Adrenal gland (tissue), 9 donors: ENCODE measurements at regions not wholly inside any gene's neighbourhood (a gene's known extent, or its start where the extent isn't known, plus 50 kb on each side); places are given as distances from the start of the nearest gene placed in this dataset.

Source experiments
- DNase-seq, 7 donors: peaks; one replicate each; pipeline ENCODE4 v3.0.0-alpha.2; 2019 to 2020
- H3K27ac ChIP-seq, 5 donors: fragments of 200-600 bp; sonication (generic) in 4 of 5; 1 replicate in 3 of 5; 2 replicates in 2 of 5; pipeline versions ENCODE4 v1.5.1 to v1.8.0; 2016 to 2020; ENCODE audit warnings: mild to moderate bottlenecking in 1 of 5
- H3K27me3 ChIP-seq: fragments of 200-600 bp; 2 replicates; pipeline ENCODE4 v1.8.0; 2021
- H3K36me3 ChIP-seq, 2 donors: fragments of 200-600 bp; replicated peaks in 1 of 2; 1 replicate in 1 of 2; 2 replicates in 1 of 2; pipeline versions ENCODE4 v1.5.1 to v1.8.0; 2018 to 2022
- H3K4me1 ChIP-seq, 2 donors: fragments of 200-600 bp; replicated peaks in 1 of 2; 1 replicate in 1 of 2; 2 replicates in 1 of 2; pipeline versions ENCODE4 v1.5.1 to v1.8.0; 2018 to 2021
- H3K4me3 ChIP-seq, 4 donors: fragments of 200-600 bp; sonication (generic) in 3 of 4; one replicate each; pipeline ENCODE4 v1.5.1; 2016 to 2018
- H3K9me3 ChIP-seq, 3 donors: fragments of 200-600 bp; sonication (generic) in 1 of 3; replicated peaks in 1 of 3; 1 replicate in 2 of 3; 2 replicates in 1 of 3; pipeline versions ENCODE4 v1.5.1 to v1.8.0; 2016 to 2021
- CTCF ChIP-seq, 6 experiments: fragments of 450-650 bp in 4 of 6; fragments of 200-600 bp in 2 of 6; sonication (generic) in 1 of 6; IDR thresholded peaks; 1 replicate in 5 of 6; 2 replicates in 1 of 6; pipeline versions ENCODE4 v1.5.1 to v1.8.0; 2016 to 2021; ENCODE audit warnings: antibody characterized with exemption in 6 of 6, mild to moderate bottlenecking in 2 of 6, moderate library complexity in 1 of 6
- POLR2A ChIP-seq, 2 donors: fragments of 450-650 bp; IDR thresholded peaks; one replicate each; pipeline ENCODE4 v1.6.1; 2017; ENCODE audit warnings: antibody characterized with exemption in 2 of 2, mild to moderate bottlenecking in 2 of 2, moderate library complexity in 1 of 2
- WGBS, 4 donors: extraction: QIAGEN DNeasy Blood & Tissue Kit in 2 of 4; methylation state at CpG; one replicate each; pipeline versions ENCODE4 v1.1.5 to v1.1.7; 2013 to 2017; 5-methylcytosine and 5-hydroxymethylcytosine counted together
- intact Hi-C, 2 donors: fragments of 100-400 bp; cut with DNase I; formaldehyde crosslinking; loops; one replicate each; pipeline versions ENCODE4 v1.14.1 to v1.15.0; 2022 to 2023
- donor health status: healthy with polysubstance abuse.
- donor health status: Bipolar disorder and iron deficiency.
- donor health status: DM: yes; HTN: yes; CAD: no.
- donor health status: DM: no; HTN: no; CAD: no.
- donor health status: DM: no; HTN: no; CAD: no.

GRCh38 chr6:137405806-137406205 is 88.4 kb downstream of the OLIG3 start:
- Histone ChIP-seq H3K9me3 (no peaks in the 10 kb centered on the region), H3K27ac (no peak overlapping the region), H3K4me3 (no peak overlapping the region), H3K36me3 (no peaks in the 10 kb centered on the region), H3K4me1 (no peaks in the 10 kb centered on the region), H3K27me3 (no peaks in the 10 kb centered on the region)
- intact Hi-C loops, result no loop called here
- TF ChIP-seq CTCF (IDR thresholded peaks at IDR 0.05) (no peak), POLR2A (IDR thresholded peaks at IDR 0.05) (no peak)
- DNase-seq, result no peak

GRCh38 chr6:137403855-137404254 is 90.3 kb downstream of the OLIG3 start:
- Histone ChIP-seq H3K4me3 (no peak overlapping the region), H3K27ac (no peak overlapping the region), H3K9me3 (no peaks in the 10 kb centered on the region), H3K4me1 (no peaks in the 10 kb centered on the region), H3K36me3 (no peaks in the 10 kb centered on the region), H3K27me3 (peaks cover 3% of the 10 kb centered on the region)
- no peak for DNase-seq
- intact Hi-C loops, result no loop called here
- 76 to 81% (median 77%) methylated on average over 2 of the region's 2 CpGs for WGBS, 4 donors
- no peak for TF ChIP-seq CTCF (IDR thresholded peaks at IDR 0.05)
- no peak for TF ChIP-seq POLR2A (IDR thresholded peaks at IDR 0.05)

- intact Hi-C loops, result no loop called here
- Histone ChIP-seq H3K9me3 (no peaks in the 10 kb centered on the region), H3K27ac (no peak overlapping the region), H3K27me3 (peaks cover 3% of the 10 kb centered on the region), H3K36me3 (no peaks in the 10 kb centered on the region), H3K4me3 (no peak overlapping the region), H3K4me1 (no peaks in the 10 kb centered on the region)
- WGBS, 4 donors, result 87 to 89% (median 88%) methylated on average over 5 to 6 of the region's 6 CpGs
- TF ChIP-seq POLR2A (IDR thresholded peaks at IDR 0.05) (no peak), CTCF (IDR thresholded peaks at IDR 0.05) (no peak)
- no peak for DNase-seq
Measured at GRCh38 chr6:137403443-137403842, 90.8 kb downstream of the OLIG3 start.

GRCh38 chr6:137402143-137402680 is 92.0 kb downstream of the OLIG3 start:
- no peaks in the 10 kb centered on the region for H3K4me1 ChIP-seq
- no peak overlapping the region for H3K4me3 ChIP-seq
- TF ChIP-seq POLR2A (IDR thresholded peaks at IDR 0.05) (no peak), CTCF (IDR thresholded peaks at IDR 0.05) (no peak)
- H3K36me3 ChIP-seq, result no peaks in the 10 kb centered on the region
- DNase-seq, result no peak
- H3K9me3 ChIP-seq, result no peaks in the 10 kb centered on the region
- intact Hi-C loops, result no loop called here
- peaks cover 3% of the 10 kb centered on the region for H3K27me3 ChIP-seq
- no peak overlapping the region for H3K27ac ChIP-seq
- 66 to 72% (median 67%) methylated on average over 2 of the region's 2 CpGs for WGBS, 4 donors
